BLaER1 (cell line): ENCODE measurements at regions not wholly inside any gene's neighbourhood (a gene's known extent, or its start where the extent isn't known, plus 50 kb on each side); places are given as distances from the start of the nearest gene placed in this dataset.
A peak's percentile ranks its signal among the peaks of the same experiment; 100 is the strongest.

Experiments used
- H3K27ac ChIP-seq: shearing (Covaris generic); formaldehyde crosslinking; 2 replicates; pipeline ENCODE4 v1.8.1; 2022
- H3K27me3 ChIP-seq: shearing (Covaris generic); formaldehyde crosslinking; 2 replicates; pipeline ENCODE4 v1.8.1; 2022
- H3K36me3 ChIP-seq: shearing (Covaris generic); formaldehyde crosslinking; 2 replicates; pipeline ENCODE4 v1.8.1; 2022
- H3K4me1 ChIP-seq: shearing (Covaris generic); formaldehyde crosslinking; 2 replicates; pipeline ENCODE4 v1.8.1; 2022
- H3K4me2 ChIP-seq: shearing (Covaris generic); formaldehyde crosslinking; 2 replicates; pipeline ENCODE4 v1.8.1; 2022
- H3K4me3 ChIP-seq: shearing (Covaris generic); formaldehyde crosslinking; 2 replicates; pipeline ENCODE4 v1.8.1; 2022
- H3K9ac ChIP-seq: shearing (Covaris generic); formaldehyde crosslinking; 2 replicates; pipeline ENCODE4 v1.8.1; 2022
- H3K9me3 ChIP-seq: shearing (Covaris generic); formaldehyde crosslinking; 2 replicates; pipeline ENCODE4 v1.8.1; 2022
- H4K20me1 ChIP-seq: shearing (Covaris generic); formaldehyde crosslinking; 2 replicates; pipeline ENCODE4 v1.8.1; 2022
- Cebpa-rat ChIP-seq: shearing (Covaris generic); IDR thresholded peaks from 2 replicates; pipeline ENCODE4 v1.8.1; 2022

GRCh38 chr6:137653706-137654059, 159.5 kb upstream of the OLIG3 start:
- Histone ChIP-seq H4K20me1 (no peaks in the 10 kb centered on the region), H3K27me3 (no peaks in the 10 kb centered on the region), H3K9ac (no peak overlapping the region), H3K4me1 (peaks cover 16% of the 10 kb centered on the region; the same call in 1 of the 2 replicates), H3K4me3 (no peak overlapping the region), H3K36me3 (no peaks in the 10 kb centered on the region), H3K27ac (no peak overlapping the region), H3K9me3 (no peaks in the 10 kb centered on the region), H3K4me2 (no peak overlapping the region)
- no peak for TF ChIP-seq Cebpa-rat

- Histone ChIP-seq H3K27ac (no peak overlapping the region), H3K36me3 (no peaks in the 10 kb centered on the region), H3K4me3 (no peak overlapping the region), H3K27me3 (no peaks in the 10 kb centered on the region), H3K9ac (no peak overlapping the region), H3K4me1 (peaks cover 19% of the 10 kb centered on the region; the same call in 1 of the 2 replicates), H3K4me2 (no peak overlapping the region), H3K9me3 (no peaks in the 10 kb centered on the region), H4K20me1 (no peaks in the 10 kb centered on the region)
- no peak for TF ChIP-seq Cebpa-rat
These were observed 160.3 kb upstream of the OLIG3 start for GRCh38 chr6:137654365-137654981.

GRCh38 chr6:137655291-137655690, 161.1 kb upstream of the OLIG3 start:
- Histone ChIP-seq H4K20me1 (no peaks in the 10 kb centered on the region), H3K4me3 (no peak overlapping the region), H3K9me3 (no peaks in the 10 kb centered on the region), H3K27me3 (no peaks in the 10 kb centered on the region), H3K27ac (no peak overlapping the region), H3K9ac (no peak overlapping the region), H3K4me2 (no peak overlapping the region), H3K4me1 (peaks cover 19% of the 10 kb centered on the region; the same call in 1 of the 2 replicates), H3K36me3 (no peaks in the 10 kb centered on the region)
- TF ChIP-seq Cebpa-rat, result no peak

GRCh38 chr6:137656735-137657134, 162.5 kb upstream of the OLIG3 start:
- TF ChIP-seq Cebpa-rat, result no peak
- no peak overlapping the region for H3K27ac ChIP-seq

GRCh38 chr6:137657351-137657911, 163.2 kb upstream of the OLIG3 start:
- no peak for TF ChIP-seq Cebpa-rat
- H3K4me2 ChIP-seq, result no peak overlapping the region; the same call in 1 of the 2 replicates
- H3K4me3 ChIP-seq, result no peak overlapping the region
- peaks cover 19% of the 10 kb centered on the region; the same call in 1 of the 2 replicates for H3K4me1 ChIP-seq
- H3K27ac ChIP-seq, result no peak overlapping the region
- H4K20me1 ChIP-seq, result no peaks in the 10 kb centered on the region
- H3K36me3 ChIP-seq, result no peaks in the 10 kb centered on the region
- H3K27me3 ChIP-seq, result no peaks in the 10 kb centered on the region
- H3K9ac ChIP-seq, result no peak overlapping the region
- no peaks in the 10 kb centered on the region for H3K9me3 ChIP-seq

More at GRCh38 chr6:137656735-137657134, 162.5 kb upstream of the OLIG3 start:
- Histone ChIP-seq H3K4me3 (no peak overlapping the region), H4K20me1 (no peaks in the 10 kb centered on the region), H3K9ac (no peak overlapping the region), H3K4me1 (peaks cover 19% of the 10 kb centered on the region; the same call in 1 of the 2 replicates), H3K9me3 (no peaks in the 10 kb centered on the region), H3K27me3 (no peaks in the 10 kb centered on the region), H3K36me3 (no peaks in the 10 kb centered on the region), H3K4me2 (no peak overlapping the region; the same call in 1 of the 2 replicates)

GRCh38 chr6:137658287-137658686, 164.1 kb upstream of the OLIG3 start:
- Histone ChIP-seq H3K27ac (no peak overlapping the region), H3K36me3 (no peaks in the 10 kb centered on the region), H3K4me2 (peak overlapping the region; percentile 9; the same call in 1 of the 2 replicates), H3K4me3 (no peak overlapping the region), H4K20me1 (no peaks in the 10 kb centered on the region), H3K9ac (no peak overlapping the region), H3K9me3 (no peaks in the 10 kb centered on the region), H3K4me1 (peaks cover 19% of the 10 kb centered on the region; the same call in 1 of the 2 replicates), H3K27me3 (no peaks in the 10 kb centered on the region)
- no peak for TF ChIP-seq Cebpa-rat

- no peak overlapping the region for H3K4me3 ChIP-seq
- TF ChIP-seq Cebpa-rat, result no peak
- H3K9me3 ChIP-seq, result no peaks in the 10 kb centered on the region
- H4K20me1 ChIP-seq, result no peaks in the 10 kb centered on the region
- H3K9ac ChIP-seq, result no peak overlapping the region
- peaks cover 19% of the 10 kb centered on the region; the same call in 1 of the 2 replicates for H3K4me1 ChIP-seq
- H3K27ac ChIP-seq, result no peak overlapping the region
- H3K27me3 ChIP-seq, result no peaks in the 10 kb centered on the region
- no peak overlapping the region for H3K4me2 ChIP-seq
- H3K36me3 ChIP-seq, result no peaks in the 10 kb centered on the region
These were observed 165.7 kb upstream of the OLIG3 start for GRCh38 chr6:137659871-137660270.

- TF ChIP-seq Cebpa-rat, result no peak
- Histone ChIP-seq H3K27me3 (no peaks in the 10 kb centered on the region), H3K9me3 (no peaks in the 10 kb centered on the region), H3K36me3 (no peaks in the 10 kb centered on the region), H3K4me3 (no peak overlapping the region), H3K4me1 (peaks cover 19% of the 10 kb centered on the region; the same call in 1 of the 2 replicates), H4K20me1 (no peaks in the 10 kb centered on the region), H3K4me2 (no peak overlapping the region), H3K27ac (no peak overlapping the region), H3K9ac (no peak overlapping the region)
These were observed 166.1 kb upstream of the OLIG3 start for GRCh38 chr6:137660296-137660731.

- Histone ChIP-seq H3K27ac (no peak overlapping the region), H3K9ac (no peak overlapping the region), H3K9me3 (no peaks in the 10 kb centered on the region), H4K20me1 (no peaks in the 10 kb centered on the region), H3K27me3 (no peaks in the 10 kb centered on the region), H3K4me3 (no peak overlapping the region), H3K4me1 (peaks cover 19% of the 10 kb centered on the region; the same call in 1 of the 2 replicates), H3K36me3 (no peaks in the 10 kb centered on the region), H3K4me2 (no peak overlapping the region)
- TF ChIP-seq Cebpa-rat, result no peak
These were observed 167.4 kb upstream of the OLIG3 start for GRCh38 chr6:137661601-137662000.

- no peaks in the 10 kb centered on the region for H3K36me3 ChIP-seq
- H3K9ac ChIP-seq, result no peak overlapping the region
- H4K20me1 ChIP-seq, result no peaks in the 10 kb centered on the region
- H3K9me3 ChIP-seq, result no peaks in the 10 kb centered on the region
- H3K4me2 ChIP-seq, result no peak overlapping the region
- H3K27ac ChIP-seq, result no peak overlapping the region
- no peak for TF ChIP-seq Cebpa-rat
- no peak overlapping the region for H3K4me3 ChIP-seq
- no peaks in the 10 kb centered on the region for H3K27me3 ChIP-seq
- H3K4me1 ChIP-seq, result no peaks in the 10 kb centered on the region
These were observed 170.0 kb upstream of the OLIG3 start for GRCh38 chr6:137664183-137664582.
